Stimulated activated CD4-positive, alpha-beta T cell treated with anti-CD3 and anti-CD28 coated beads, Interleukin-1b, Interleukin-23, amount 100 ng/mL, for 1 hour (primary cell): ENCODE measurements at regions not wholly inside any gene's neighbourhood (a gene's known extent, or its start where the extent isn't known, plus 50 kb on each side); places are given as distances from the start of the nearest gene placed in this dataset.
"Not testable (repeated sequence)": the region's sequence is repeated elsewhere in the genome, so short reads cannot be mapped to it uniquely, and the experiment has no call there.

Experiments used
- DNase-seq, 2 donors: peaks; one replicate each; pipeline ENCODE4 v3.0.0-alpha.2; 2020; ENCODE audit warnings: low read depth in 2 of 2

GRCh38 chr7:131143869-131144268 is 183.8 kb upstream of the MKLN1 start:
- DNase-seq: no peak

- DNase-seq: no peak
These were observed 182.7 kb upstream of the MKLN1 start for GRCh38 chr7:131145026-131145425.

- DNase-seq: no peak
These were observed 181.9 kb upstream of the MKLN1 start for GRCh38 chr7:131145770-131146169.

GRCh38 chr7:131147604-131148003 is 180.1 kb upstream of the MKLN1 start:
- DNase-seq: no peak

GRCh38 chr7:131148258-131148657 is 179.4 kb upstream of the MKLN1 start:
- DNase-seq: no peak

- no peak for DNase-seq
These were observed 178.8 kb upstream of the MKLN1 start for GRCh38 chr7:131148708-131149428.

GRCh38 chr7:131149429-131149773 is 178.3 kb upstream of the MKLN1 start:
- DNase-seq: no peak

- no peak for DNase-seq
These were observed 177.8 kb upstream of the MKLN1 start for GRCh38 chr7:131149840-131150239.

GRCh38 chr7:131151034-131151433 is 176.6 kb upstream of the MKLN1 start:
- DNase-seq: no peak

- no peak for DNase-seq
These were observed 174.9 kb upstream of the MKLN1 start for GRCh38 chr7:131152766-131153165.

- DNase-seq: no peak
These were observed 173.3 kb upstream of the MKLN1 start for GRCh38 chr7:131154380-131154779.

- no peak for DNase-seq
These were observed 170.0 kb upstream of the MKLN1 start for GRCh38 chr7:131157530-131158243.

GRCh38 chr7:131158244-131158636 is 169.4 kb upstream of the MKLN1 start:
- not testable (repeated sequence) for DNase-seq

- DNase-seq: no peak
These were observed 167.7 kb upstream of the MKLN1 start for GRCh38 chr7:131159961-131160361.

GRCh38 chr7:131161103-131161502 is 166.6 kb upstream of the MKLN1 start:
- DNase-seq: no peak

- no peak for DNase-seq
These were observed 163.4 kb upstream of the MKLN1 start for GRCh38 chr7:131164025-131164925.

GRCh38 chr7:131166066-131166465 is 161.6 kb upstream of the MKLN1 start:
- DNase-seq: no peak

- DNase-seq: no peak
These were observed 157.0 kb upstream of the MKLN1 start for GRCh38 chr7:131170440-131171271.

- DNase-seq: no peak
These were observed 154.4 kb upstream of the MKLN1 start for GRCh38 chr7:131173145-131173890.

- DNase-seq: no peak
These were observed 153.3 kb upstream of the MKLN1 start for GRCh38 chr7:131174391-131174790.

- DNase-seq: no peak
These were observed 152.8 kb upstream of the MKLN1 start for GRCh38 chr7:131174855-131175254.
